ENCODE measurements at regions not wholly inside any gene's neighbourhood (a gene's known extent, or its start where the extent isn't known, plus 50 kb on each side); places are given as distances from the start of the nearest gene placed in this dataset.

- TF ChIP-seq, protein P1, sequence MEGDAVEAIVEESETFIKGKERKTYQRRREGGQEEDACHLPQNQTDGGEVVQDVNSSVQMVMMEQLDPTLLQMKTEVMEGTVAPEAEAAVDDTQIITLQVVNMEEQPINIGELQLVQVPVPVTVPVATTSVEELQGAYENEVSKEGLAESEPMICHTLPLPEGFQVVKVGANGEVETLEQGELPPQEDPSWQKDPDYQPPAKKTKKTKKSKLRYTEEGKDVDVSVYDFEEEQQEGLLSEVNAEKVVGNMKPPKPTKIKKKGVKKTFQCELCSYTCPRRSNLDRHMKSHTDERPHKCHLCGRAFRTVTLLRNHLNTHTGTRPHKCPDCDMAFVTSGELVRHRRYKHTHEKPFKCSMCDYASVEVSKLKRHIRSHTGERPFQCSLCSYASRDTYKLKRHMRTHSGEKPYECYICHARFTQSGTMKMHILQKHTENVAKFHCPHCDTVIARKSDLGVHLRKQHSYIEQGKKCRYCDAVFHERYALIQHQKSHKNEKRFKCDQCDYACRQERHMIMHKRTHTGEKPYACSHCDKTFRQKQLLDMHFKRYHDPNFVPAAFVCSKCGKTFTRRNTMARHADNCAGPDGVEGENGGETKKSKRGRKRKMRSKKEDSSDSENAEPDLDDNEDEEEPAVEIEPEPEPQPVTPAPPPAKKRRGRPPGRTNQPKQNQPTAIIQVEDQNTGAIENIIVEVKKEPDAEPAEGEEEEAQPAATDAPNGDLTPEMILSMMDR (IDR thresholded peaks at IDR 0.05): no peak
- TF ChIP-seq POLR2A (IDR thresholded peaks at IDR 0.05): no peak
These were observed 486.0 kb upstream of the CHRM3 start for GRCh38 chr1:238900334-238900865.
